GM13977 (cell line): ENCODE measurements at regions not wholly inside any gene's neighbourhood (a gene's known extent, or its start where the extent isn't known, plus 50 kb on each side); places are given as distances from the start of the nearest gene placed in this dataset.

Experiments used
- DNase-seq: peaks from one replicate; pipeline ENCODE4 v3.0.0; 2012; ENCODE audit warnings: low spot score
- CTCF ChIP-seq: IDR thresholded peaks from 2 replicates; pipeline ENCODE4 v1.5.1; 2012; ENCODE audit warnings: mild to moderate bottlenecking, control low read depth; ENCODE audit not compliant: insufficient read depth; ENCODE audit errors: extremely low read depth, missing control alignments
- in situ Hi-C: fragments of 300-500 bp; cut with MboI; formaldehyde crosslinking; loops from one replicate; pipeline ENCODE4 v1.12.0; 2022; ENCODE audit warnings: low sequenced_read_pairs, low pct_unique_long_range_greater_than_20kb, mixed read lengths, inconsistent platforms; ENCODE audit not compliant: unreplicated experiment

GRCh38 chr7:109276348-109276747, 706.7 kb downstream of the DNAJB9 start:
- TF ChIP-seq CTCF = no peak
- in situ Hi-C loops = no loop called here
- no peak for DNase-seq

- in situ Hi-C loops = no loop called here
- no peak for TF ChIP-seq CTCF
Measured at GRCh38 chr7:109282726-109283125, 713.1 kb downstream of the DNAJB9 start.

GRCh38 chr7:109284943-109285342, 715.3 kb downstream of the DNAJB9 start:
- no peak for DNase-seq
- in situ Hi-C loops = no loop called here
- TF ChIP-seq CTCF = no peak

More at GRCh38 chr7:109282726-109283125, 713.1 kb downstream of the DNAJB9 start:
- DNase-seq = no peak

- in situ Hi-C loops = no loop called here
- no peak for TF ChIP-seq CTCF
- no peak for DNase-seq
Measured at GRCh38 chr7:109295158-109295557, 725.5 kb downstream of the DNAJB9 start.

- no peak for DNase-seq
- TF ChIP-seq CTCF = no peak
- in situ Hi-C loops = no loop called here
Measured at GRCh38 chr7:109308816-109309215, 739.1 kb downstream of the DNAJB9 start.

GRCh38 chr7:109309790-109310189, 740.1 kb downstream of the DNAJB9 start:
- DNase-seq = no peak
- in situ Hi-C loops = no loop called here
- TF ChIP-seq CTCF = no peak

GRCh38 chr7:109318136-109318535, 748.5 kb downstream of the DNAJB9 start:
- DNase-seq = no peak
- in situ Hi-C loops = no loop called here
- no peak for TF ChIP-seq CTCF
